ENCODE measurements at regions not wholly inside any gene's neighbourhood (a gene's known extent, or its start where the extent isn't known, plus 50 kb on each side); places are given as distances from the start of the nearest gene placed in this dataset.

- TF ChIP-seq, protein P1, sequence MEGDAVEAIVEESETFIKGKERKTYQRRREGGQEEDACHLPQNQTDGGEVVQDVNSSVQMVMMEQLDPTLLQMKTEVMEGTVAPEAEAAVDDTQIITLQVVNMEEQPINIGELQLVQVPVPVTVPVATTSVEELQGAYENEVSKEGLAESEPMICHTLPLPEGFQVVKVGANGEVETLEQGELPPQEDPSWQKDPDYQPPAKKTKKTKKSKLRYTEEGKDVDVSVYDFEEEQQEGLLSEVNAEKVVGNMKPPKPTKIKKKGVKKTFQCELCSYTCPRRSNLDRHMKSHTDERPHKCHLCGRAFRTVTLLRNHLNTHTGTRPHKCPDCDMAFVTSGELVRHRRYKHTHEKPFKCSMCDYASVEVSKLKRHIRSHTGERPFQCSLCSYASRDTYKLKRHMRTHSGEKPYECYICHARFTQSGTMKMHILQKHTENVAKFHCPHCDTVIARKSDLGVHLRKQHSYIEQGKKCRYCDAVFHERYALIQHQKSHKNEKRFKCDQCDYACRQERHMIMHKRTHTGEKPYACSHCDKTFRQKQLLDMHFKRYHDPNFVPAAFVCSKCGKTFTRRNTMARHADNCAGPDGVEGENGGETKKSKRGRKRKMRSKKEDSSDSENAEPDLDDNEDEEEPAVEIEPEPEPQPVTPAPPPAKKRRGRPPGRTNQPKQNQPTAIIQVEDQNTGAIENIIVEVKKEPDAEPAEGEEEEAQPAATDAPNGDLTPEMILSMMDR (conservative IDR thresholded peaks at IDR 0.05; ENCODE audit: low read depth, low read length), result no peak
- no peak for TF ChIP-seq EZH2 (IDR thresholded peaks at IDR 0.05; ENCODE audit: borderline replicate concordance, low read depth, low read length, poor library complexity, severe bottlenecking)
Measured at GRCh38 chr6:170124836-170125235, 166.0 kb downstream of the DLL1 start.
